Dedifferentiated amniotic fluid mesenchymal stem cell (primary cell): ENCODE measurements at regions not wholly inside any gene's neighbourhood (a gene's known extent, or its start where the extent isn't known, plus 50 kb on each side); places are given as distances from the start of the nearest gene placed in this dataset.

ENCODE experiments used
- DNase-seq: peaks from one replicate; pipeline ENCODE4 v3.0.0-alpha.2; 2016; ENCODE audit errors: extremely low spot score

DNA sequence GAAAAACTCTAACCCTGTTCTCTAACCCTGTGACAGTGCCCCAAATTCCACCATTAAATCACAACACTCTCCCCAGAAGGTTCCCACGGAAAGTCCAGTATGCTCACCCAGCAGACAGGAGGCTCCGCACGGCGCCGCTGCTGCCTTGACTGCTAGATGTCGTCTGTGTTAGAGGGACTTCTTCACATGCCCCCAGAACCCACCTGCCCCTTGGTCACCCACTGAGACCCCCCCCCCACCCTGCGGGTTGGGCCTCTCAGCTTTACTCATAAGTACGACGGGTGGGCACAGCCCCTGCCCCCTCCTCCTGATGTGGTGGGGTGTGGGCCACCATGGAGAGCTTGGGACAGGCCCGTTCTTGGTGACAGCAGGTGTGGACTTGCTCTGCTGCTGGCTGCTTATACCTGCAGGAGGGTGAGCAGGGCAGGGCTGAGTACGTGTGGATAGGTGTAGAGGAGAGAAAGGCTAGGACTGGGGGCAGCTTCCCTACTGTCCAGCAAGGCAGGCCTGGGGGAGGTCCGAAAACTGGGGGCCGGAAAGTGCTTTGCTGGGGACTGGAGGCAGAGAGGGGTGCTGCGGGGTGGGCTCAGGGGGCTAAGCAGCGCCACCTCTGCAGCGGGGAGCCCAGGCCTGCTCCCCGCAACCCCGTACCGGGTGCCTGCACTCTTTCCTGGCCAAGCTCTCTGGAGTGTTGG is 57.5 kb upstream of the OLFM1 start:
- no peak for DNase-seq

DNA sequence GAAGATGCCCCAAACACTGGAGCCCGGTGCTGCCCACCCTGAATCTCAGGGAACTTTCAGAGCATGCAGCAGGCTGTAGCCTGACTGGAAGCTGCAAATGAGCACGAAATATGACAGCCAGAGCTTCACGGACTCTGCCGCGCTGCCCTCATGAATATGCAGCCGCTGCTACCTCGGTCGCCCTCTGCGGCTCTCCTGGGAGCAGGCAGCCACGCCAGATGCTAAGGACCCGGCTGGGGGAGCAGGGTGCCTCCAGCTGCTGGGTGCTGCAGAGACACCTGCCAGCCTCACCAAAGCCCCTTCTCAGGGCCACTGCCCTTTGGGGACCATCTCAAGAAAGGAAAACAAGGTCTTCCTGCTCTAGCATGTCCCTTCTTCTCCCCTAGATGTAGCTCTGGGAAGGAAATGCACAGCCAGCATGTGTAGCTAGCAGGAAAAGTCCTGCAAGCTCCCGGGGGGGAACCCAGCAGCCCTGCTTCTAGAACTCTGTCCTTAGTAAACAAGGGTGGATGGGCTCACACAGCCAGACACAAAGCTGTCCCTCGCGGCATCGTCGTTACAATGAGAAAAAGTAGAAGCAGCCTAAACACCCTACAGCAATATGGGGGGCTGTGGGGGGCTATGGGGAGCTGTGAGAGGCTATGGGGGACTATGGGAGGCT is 56.8 kb upstream of the OLFM1 start:
- DNase-seq, result no peak

DNA sequence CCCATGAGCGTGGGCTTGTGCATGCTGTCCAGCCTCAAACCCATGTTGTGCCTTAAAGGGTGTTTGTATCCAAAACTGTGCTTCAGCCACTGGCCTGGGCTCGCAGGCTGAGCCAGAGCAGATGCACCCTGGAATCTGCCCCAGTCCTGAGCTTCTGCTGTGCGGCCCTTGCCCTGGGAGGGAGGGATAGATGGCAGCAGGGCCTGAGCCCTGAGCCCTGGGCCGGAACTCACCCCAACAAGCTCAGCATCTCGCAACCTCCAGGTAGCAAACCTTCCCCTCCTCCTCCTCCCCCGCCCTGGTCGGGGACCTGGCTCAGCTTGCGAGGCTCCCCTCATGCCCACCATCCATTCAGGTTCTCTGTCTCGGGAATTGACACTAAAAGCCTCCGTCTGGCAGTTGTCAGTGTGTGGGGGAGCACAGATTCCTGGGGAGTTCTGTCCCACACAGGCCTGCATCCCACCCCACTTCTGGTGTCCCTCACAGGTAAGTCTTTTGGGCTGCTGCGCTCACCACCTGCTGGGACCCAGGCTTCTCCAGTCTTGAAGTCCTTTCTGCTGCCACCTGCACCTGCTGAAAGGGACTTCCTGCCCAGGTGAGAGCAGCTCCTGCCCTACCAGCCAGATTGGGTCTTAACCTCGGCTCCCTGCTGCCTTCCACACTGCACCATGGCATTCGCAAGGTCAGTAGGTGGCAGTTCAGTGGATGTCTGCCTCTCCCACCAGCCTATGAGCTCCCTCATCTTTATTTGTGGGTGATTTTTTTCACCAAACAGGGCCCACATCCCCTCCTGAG is 55.2 kb upstream of the OLFM1 start:
- no peak for DNase-seq

DNA sequence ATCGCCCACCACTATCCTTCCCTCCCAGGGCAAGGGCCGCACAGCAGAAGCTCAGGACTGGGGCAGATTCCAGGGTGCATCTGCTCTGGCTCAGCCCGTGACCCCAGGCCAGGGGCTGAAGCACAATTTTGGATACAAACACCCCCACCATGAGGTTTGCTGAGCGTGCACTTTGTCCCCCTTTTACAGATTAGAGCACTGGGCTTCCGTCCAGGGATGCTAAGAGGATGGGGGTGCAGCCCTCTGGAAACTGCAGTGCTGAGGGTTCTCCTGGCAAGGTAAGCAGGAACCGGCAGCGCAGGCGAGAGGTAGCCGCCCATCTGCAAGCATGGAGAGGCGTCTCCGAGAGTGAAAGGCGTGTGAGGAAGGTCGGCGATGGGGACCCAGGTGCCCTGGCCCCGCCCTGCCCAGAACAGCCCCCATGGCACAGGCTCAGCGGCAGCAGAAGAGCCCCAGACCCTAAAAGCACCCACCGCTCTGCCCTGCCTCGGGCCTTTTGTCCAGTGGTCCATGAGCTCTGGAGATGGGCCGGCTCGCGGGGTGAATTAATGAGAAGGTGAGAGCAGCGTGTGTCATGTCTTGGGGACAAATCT is 54.5 kb upstream of the OLFM1 start:
- no peak for DNase-seq

DNA sequence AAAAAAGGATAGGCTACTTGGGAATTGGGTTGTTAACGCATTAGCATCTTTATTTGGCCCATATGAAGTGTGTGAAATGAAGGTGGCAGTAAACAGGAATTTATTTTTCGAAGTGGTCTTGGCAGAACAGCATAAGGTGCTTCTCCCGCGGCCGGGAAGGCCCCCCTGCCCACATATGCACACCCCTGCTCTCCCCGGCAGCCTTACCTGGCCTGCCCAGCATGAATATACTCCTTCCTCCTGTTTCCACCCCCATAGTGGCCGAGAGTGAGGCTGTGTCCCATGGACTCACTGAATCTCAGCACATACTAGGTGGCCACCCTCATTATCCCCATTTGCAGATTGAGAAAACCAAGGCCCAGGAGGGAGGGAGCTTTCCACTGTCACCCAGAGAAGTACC is 54.0 kb upstream of the OLFM1 start:
- no peak for DNase-seq

DNA sequence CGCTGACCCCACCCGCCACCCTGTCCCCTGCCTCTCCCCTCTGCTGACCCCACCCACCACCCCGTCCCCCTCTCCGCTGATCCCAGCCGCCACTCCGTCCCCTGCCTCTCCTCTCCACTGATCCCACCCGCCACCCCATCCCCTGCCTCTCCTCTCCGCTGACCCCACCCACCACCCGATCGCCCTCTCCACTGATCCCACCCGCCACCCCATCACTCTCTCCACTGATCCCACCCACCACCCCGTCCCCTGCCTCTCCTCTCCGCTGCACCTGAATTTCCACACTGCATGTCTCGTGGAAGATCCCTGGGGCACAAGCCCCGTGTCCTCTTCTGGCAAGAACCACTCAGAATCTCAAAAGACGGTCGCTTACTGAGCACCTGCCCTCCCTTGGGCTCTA is 53.4 kb upstream of the OLFM1 start:
- no peak for DNase-seq

DNA sequence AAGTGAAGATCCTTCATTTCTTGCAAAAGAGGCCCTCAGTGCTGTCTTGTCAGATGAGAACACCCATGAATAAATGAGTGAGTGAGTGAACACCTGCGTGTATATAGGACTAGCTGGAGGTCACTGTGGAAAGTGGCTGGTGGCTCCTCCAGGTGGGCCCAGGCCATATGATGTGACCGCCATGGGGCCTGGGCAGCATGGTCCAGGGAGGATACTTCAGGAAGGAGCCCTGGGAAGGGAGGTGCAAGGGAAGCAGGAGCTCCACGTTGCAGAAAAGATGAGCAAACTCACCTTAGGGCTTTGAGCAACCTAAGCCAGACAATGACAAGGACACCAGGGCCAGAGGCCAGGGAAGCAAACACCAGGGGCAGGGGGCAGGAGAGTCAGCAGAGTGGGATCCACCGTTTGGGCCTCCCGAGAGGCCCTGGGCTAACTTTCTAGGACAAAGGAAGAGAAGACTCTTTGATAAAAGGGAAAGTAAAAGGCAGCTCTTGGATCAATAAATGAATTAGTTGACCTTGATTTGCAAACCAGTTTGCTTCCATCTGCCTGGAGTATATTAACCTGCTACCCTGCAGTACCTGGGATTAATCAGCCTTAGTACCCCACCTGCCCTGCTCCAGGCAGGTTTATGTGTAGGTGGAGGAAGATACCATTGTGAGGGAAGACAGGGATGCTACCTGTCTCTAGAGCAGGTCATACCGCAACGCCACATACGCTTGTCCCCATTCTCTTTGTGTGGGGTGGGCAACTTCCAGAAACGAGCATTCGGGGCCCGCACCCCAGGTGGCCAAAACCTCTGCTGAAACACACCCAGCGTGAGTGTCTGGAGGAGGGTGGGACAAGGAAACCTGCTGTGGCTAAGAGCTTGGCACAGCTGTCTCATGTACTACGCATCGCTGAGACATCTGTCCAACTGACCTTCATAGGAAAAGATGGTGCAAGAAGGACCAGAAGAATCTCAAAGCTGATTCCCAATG is 51.4 kb upstream of the OLFM1 start:
- DNase-seq, result no peak

DNA sequence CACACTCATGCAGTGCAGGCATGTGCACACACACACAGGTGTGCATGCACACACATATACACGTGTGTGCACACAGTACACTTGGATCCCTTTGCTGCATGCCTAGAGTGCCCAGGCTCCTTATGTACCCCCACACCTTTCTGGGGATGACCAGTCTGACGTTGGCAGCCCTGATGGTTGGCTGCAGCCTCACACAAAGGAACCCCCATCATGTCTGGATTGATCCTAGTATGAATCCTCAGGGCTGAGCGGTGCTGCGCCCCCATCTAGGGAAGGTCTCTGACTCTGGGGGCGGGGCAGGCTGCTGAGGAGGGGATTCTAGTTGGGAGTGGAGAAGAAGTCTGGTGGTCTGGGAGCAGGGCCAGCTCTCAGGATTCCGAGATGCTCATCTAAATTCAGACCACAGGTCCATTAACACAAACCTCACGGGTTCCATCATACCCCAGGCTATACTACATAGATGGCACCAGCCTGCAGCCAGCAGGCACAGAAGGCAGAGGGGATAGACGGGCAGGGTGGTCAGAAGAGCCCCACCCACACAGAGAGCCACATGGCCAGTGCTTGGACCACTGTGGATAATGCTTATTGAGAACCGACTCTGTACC is 50.5 kb upstream of the OLFM1 start:
- no peak for DNase-seq

DNA sequence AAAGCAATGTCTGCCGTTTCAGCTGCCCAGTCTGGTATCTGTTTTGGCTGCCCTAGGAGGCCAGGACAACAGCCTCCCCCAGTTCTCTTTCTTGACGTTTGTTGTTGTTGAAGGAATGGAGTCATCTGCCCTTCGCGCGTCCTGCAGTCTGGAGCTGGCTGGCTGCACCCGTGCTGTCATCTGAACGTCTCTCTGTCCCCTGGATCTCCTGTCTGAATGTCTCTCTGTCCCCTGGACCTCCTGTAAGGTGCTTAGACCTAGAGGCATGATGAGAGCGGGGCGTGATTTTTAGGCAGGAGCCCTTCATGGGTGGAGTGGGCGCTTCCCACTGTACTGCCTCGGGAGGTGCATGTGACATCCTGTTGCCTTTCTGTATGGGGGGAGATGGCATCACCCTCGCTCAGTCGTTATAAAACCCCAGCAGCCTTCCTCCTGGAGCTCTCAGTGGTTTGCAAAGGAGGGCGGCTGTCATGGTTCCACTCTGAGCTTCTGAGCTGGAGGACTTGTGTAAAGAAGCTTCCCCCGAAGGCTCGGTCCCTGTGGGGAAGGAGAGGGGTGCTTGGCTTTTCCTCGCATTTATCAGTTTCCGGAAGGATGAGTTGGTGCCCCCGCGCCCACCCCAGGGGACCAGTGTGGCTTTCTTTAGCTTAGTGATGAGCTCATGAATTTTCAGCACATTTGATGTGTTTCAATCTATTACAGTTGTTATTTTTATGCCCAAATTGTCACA is 49.8 kb upstream of the OLFM1 start:
- DNase-seq, result no peak
